ENCODE measurements at regions not wholly inside any gene's neighbourhood (a gene's known extent, or its start where the extent isn't known, plus 50 kb on each side); places are given as distances from the start of the nearest gene placed in this dataset.
"Not testable (repeated sequence)": the region's sequence is repeated elsewhere in the genome, so short reads cannot be mapped to it uniquely, and the experiment has no call there.

DNA sequence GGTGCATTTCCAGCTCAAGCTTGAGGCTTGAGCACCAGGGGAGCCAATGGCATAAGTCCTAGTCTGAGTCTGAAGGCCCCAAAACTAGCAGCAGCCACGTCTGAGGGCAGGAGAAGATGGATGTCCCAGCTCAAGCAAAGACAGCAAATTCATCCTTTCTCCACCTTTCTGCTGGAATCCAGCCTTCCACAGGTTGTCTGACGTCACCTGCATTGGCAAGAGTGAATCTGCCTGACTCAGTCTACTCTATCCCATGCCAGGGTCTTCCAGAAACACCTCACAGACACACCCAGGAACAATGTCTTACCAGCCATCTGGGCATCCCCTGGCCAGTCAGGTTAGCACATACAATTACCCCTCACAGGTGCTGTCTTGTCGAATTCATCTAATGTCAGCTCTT lies 76.2 kb upstream of the SOX11 start:
- H3K27ac Mint-ChIP-seq: no peak overlapping the region
- no peak overlapping the region for H3K4me3 Mint-ChIP-seq
- no peaks in the 10 kb centered on the region for H3K4me1 Mint-ChIP-seq
- H3K36me3 Mint-ChIP-seq: no peaks in the 10 kb centered on the region
- no peaks in the 10 kb centered on the region for H3K27me3 Mint-ChIP-seq
- peaks cover 6% of the 10 kb centered on the region for H3K9me3 Mint-ChIP-seq
- ATAC-seq: no peak

DNA sequence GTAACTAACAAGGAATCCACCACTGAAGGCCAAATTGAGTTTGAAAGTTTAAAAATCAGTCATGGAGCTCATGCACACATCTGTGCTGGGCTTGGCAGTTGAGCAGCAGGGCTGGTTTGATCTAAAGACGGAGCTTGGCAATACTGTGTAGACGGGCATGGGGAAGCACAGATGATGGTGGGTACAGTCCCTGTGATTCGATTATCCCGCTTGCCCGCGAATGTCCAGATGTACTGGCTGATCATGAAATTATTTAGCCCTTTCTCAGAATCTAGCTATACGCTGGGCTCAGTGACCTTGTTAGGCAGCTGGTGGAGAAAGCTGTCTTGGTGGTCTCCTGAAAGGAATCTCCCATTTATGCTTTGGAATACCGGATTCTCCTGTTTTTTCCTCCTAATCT lies 74.8 kb upstream of the SOX11 start:
- peaks cover 3% of the 10 kb centered on the region for H3K9me3 Mint-ChIP-seq
- no peak overlapping the region for H3K27ac Mint-ChIP-seq
- H3K4me3 Mint-ChIP-seq: no peak overlapping the region
- peak; percentile 50 for ATAC-seq
- H3K27me3 Mint-ChIP-seq: no peaks in the 10 kb centered on the region
- H3K4me1 Mint-ChIP-seq: no peaks in the 10 kb centered on the region
- H3K36me3 Mint-ChIP-seq: no peaks in the 10 kb centered on the region

DNA sequence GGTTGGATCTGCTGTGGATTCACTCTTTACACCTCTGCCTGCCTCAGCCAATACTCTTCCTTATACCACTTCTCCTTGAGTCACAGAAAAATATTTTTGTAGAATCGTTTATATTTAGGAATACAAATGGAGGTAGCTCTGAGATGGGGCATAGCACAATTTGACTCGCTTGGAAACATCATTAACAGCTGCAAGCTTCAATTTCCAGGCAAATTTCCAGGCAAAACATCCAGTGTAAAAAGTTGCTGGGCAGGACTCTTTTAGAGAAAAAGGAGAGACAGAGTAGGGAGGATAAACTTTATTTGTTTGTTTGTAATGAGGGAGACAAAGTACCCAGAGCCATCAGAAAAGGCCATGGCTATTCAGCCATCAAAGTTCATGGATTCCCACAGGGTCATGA lies 74.4 kb upstream of the SOX11 start:
- ATAC-seq: no peak
- no peaks in the 10 kb centered on the region for H3K27me3 Mint-ChIP-seq
- no peaks in the 10 kb centered on the region for H3K4me1 Mint-ChIP-seq
- H3K4me3 Mint-ChIP-seq: no peak overlapping the region
- H3K27ac Mint-ChIP-seq: no peak overlapping the region
- H3K36me3 Mint-ChIP-seq: no peaks in the 10 kb centered on the region
- H3K9me3 Mint-ChIP-seq: peaks cover 3% of the 10 kb centered on the region

DNA sequence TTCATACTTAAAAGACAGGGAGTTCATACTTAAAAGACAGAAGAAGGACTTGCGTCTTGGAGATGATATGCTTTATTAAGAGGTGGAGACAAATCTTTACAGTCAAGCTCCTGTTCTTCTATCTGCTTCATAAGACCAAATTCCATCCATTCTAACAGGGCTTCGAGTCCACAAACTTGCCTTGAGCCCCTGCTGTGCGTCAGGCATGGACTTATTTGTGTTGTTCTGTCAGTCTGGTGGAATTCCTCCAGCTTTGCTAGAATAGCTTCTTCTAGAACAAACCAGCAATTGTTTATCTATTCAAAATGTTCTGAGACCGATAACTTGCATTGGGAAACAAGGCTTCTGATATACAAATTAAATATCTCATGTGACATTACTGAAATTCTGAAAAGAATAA lies 73.9 kb upstream of the SOX11 start:
- Mint-ChIP-seq H3K4me1 (no peaks in the 10 kb centered on the region), H3K36me3 (no peaks in the 10 kb centered on the region), H3K4me3 (no peak overlapping the region), H3K27ac (no peak overlapping the region), H3K9me3 (peaks cover 3% of the 10 kb centered on the region), H3K27me3 (no peaks in the 10 kb centered on the region)
- ATAC-seq: no peak

DNA sequence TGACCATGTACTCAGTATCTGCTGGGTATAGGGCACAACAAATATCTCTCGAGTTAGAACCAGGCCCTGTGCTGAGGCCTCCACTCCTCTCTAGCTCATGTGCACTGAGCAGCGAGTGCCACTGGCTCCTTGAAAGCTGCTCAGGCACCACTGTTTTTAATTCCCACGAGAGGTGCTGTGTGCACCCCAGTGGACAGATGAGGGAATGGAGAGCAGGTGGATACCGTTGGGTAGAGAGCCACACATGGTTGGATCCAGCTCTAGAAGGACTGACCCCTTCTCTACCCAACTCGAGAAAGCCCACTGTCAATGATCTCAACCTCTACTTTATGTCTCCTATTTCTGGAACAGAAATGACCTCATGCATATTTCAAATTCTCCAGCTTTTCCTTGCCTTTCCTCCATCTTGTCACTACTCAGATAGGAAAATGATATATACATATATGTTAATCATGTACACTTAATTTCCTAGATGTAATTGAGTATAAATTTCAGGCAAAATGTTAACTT lies 66.6 kb upstream of the SOX11 start:
- not testable (repeated sequence) for H3K27me3 Mint-ChIP-seq, H3K4me1 Mint-ChIP-seq, H3K36me3 Mint-ChIP-seq, H3K9me3 Mint-ChIP-seq, H3K27ac Mint-ChIP-seq, ATAC-seq, H3K4me3 Mint-ChIP-seq

DNA sequence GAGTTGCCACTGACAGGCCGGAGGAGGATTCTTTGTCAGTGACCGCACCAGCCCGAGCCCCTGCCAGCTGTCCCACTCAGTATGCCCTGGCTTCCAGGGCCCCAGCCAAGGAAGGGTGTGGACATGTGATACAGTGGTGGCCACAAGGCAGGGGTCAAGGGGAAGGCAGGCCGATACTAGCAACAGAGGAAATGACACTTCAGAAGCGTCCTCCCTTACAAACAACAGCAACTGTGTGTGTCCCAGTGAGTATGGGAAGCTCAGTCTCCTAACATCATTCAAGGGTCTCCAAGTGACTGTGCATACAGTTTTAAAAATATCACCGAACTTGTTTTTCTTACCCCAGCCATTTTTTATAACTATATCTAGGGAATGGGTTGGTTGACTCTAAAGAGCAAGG lies 63.7 kb upstream of the SOX11 start:
- H3K4me3 Mint-ChIP-seq, H3K27ac Mint-ChIP-seq, H3K27me3 Mint-ChIP-seq, ATAC-seq, H3K36me3 Mint-ChIP-seq, H3K4me1 Mint-ChIP-seq, H3K9me3 Mint-ChIP-seq: not testable (repeated sequence)

DNA sequence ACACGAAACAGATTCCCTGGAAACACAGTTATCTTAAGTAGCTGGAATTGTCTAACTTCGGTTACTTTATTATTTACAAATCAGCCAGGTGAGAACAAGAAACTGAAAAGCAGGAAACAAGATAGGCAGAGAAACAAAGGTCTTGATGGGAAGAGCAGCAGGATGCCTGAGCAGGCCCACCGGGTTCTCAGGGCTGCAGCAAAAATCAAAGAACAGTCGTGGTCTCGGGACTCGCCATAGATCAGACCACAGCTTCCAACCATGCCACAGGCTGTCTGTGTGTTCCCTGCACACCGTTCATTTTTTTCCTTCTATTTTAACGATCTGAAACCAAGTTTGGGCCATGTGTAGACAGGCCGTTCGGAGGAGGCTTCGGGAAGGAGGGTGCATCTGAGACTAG lies 62.7 kb upstream of the SOX11 start:
- H3K27ac Mint-ChIP-seq, H3K9me3 Mint-ChIP-seq, H3K36me3 Mint-ChIP-seq, H3K4me1 Mint-ChIP-seq, ATAC-seq, H3K4me3 Mint-ChIP-seq, H3K27me3 Mint-ChIP-seq: not testable (repeated sequence)

DNA sequence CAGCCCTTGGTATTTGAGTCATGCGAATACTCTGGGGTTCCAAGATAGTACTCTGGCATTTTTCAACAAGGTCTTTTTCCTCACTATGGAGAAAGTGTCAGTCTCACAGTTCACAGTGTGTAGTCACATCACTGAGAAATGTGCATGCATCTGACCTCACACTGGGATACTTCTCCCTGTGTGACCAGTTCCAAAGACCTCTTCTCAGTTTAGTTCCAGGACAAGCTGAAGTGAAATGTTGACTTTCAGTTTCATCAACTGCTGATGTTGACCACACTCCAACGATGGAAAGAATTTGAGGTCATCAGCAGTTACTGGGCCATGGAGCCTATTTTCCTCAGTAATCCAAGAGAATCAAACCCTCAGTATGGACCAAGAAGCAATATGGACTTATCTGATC lies 55.1 kb upstream of the SOX11 start:
- ATAC-seq, H3K4me1 Mint-ChIP-seq, H3K27me3 Mint-ChIP-seq, H3K9me3 Mint-ChIP-seq, H3K36me3 Mint-ChIP-seq, H3K4me3 Mint-ChIP-seq, H3K27ac Mint-ChIP-seq: not testable (repeated sequence)
